Panc1 (cell line): ENCODE measurements at regions not wholly inside any gene's neighbourhood (a gene's known extent, or its start where the extent isn't known, plus 50 kb on each side); places are given as distances from the start of the nearest gene placed in this dataset.

Experiments used
- POLR2AphosphoS5 ChIP-seq: IDR thresholded peaks from 2 replicates; pipeline ENCODE4 v1.6.1; 2012; ENCODE audit warnings: mild to moderate bottlenecking, low read depth, low read length, moderate library complexity
- SIN3A ChIP-seq: IDR thresholded peaks from 2 replicates; pipeline ENCODE4 v1.6.1; 2012; ENCODE audit warnings: low read depth, mild to moderate bottlenecking, low read length, moderate library complexity, borderline replicate concordance; ENCODE audit not compliant: insufficient read depth
- TF ChIP-seq, protein P1 (sequence below): fragments of 450-650 bp; IDR thresholded peaks from 2 replicates; pipeline ENCODE4 v1.5.1; 2017; ENCODE audit warnings: mild to moderate bottlenecking
- TF ChIP-seq, protein P2 (sequence below), 2 experiments: IDR thresholded peaks; 2 replicates each; pipeline ENCODE4 v1.6.1; 2011 to 2012; ENCODE audit warnings: low read depth in 2 of 2, control low read depth in 1 of 2, low read length in 1 of 2, mild to moderate bottlenecking in 1 of 2, moderate library complexity in 1 of 2; ENCODE audit not compliant: insufficient read depth in 1 of 2

DNA sequence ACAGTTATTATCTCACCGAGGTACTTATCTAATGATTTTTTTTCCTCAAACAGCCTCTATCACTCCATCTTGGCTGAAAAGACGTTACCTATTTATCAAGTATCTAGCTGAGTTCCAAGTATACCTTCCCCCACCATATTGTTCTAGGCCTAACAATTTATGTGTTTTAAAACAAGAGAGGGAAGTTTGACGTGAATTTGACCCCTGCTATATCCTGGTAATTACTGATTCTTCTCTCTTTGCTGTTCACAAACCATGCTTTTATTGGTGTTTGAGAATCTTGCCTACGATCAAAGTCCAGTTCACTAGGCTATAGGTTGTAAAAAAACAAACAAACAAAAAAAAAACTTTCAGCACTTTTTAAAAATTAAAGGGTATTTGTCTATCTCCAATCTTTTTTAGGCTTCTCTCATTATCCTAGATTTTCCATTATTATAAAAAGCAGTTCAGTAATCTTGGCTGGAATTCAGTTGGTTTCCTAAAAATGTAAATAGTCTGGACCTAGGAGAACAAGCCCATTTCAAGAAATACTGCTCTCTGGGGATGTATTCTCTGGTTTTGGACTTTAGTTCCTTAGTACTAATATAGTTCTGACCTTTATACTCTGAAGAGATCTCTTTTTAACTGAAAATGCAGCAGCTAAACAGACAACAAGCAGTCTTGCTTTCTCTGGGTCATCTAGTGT, 505.4 kb downstream of the CPS1 start:
- TF ChIP-seq, protein P1, sequence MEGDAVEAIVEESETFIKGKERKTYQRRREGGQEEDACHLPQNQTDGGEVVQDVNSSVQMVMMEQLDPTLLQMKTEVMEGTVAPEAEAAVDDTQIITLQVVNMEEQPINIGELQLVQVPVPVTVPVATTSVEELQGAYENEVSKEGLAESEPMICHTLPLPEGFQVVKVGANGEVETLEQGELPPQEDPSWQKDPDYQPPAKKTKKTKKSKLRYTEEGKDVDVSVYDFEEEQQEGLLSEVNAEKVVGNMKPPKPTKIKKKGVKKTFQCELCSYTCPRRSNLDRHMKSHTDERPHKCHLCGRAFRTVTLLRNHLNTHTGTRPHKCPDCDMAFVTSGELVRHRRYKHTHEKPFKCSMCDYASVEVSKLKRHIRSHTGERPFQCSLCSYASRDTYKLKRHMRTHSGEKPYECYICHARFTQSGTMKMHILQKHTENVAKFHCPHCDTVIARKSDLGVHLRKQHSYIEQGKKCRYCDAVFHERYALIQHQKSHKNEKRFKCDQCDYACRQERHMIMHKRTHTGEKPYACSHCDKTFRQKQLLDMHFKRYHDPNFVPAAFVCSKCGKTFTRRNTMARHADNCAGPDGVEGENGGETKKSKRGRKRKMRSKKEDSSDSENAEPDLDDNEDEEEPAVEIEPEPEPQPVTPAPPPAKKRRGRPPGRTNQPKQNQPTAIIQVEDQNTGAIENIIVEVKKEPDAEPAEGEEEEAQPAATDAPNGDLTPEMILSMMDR: no peak
- TF ChIP-seq POLR2AphosphoS5: no peak
- TF ChIP-seq, protein P2, sequence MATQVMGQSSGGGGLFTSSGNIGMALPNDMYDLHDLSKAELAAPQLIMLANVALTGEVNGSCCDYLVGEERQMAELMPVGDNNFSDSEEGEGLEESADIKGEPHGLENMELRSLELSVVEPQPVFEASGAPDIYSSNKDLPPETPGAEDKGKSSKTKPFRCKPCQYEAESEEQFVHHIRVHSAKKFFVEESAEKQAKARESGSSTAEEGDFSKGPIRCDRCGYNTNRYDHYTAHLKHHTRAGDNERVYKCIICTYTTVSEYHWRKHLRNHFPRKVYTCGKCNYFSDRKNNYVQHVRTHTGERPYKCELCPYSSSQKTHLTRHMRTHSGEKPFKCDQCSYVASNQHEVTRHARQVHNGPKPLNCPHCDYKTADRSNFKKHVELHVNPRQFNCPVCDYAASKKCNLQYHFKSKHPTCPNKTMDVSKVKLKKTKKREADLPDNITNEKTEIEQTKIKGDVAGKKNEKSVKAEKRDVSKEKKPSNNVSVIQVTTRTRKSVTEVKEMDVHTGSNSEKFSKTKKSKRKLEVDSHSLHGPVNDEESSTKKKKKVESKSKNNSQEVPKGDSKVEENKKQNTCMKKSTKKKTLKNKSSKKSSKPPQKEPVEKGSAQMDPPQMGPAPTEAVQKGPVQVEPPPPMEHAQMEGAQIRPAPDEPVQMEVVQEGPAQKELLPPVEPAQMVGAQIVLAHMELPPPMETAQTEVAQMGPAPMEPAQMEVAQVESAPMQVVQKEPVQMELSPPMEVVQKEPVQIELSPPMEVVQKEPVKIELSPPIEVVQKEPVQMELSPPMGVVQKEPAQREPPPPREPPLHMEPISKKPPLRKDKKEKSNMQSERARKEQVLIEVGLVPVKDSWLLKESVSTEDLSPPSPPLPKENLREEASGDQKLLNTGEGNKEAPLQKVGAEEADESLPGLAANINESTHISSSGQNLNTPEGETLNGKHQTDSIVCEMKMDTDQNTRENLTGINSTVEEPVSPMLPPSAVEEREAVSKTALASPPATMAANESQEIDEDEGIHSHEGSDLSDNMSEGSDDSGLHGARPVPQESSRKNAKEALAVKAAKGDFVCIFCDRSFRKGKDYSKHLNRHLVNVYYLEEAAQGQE (IDR thresholded peaks at IDR 0.05; ENCODE audit: insufficient read depth in 1 of 2, low read depth in 2 of 2, low read length in 1 of 2): no peak
- no peak for TF ChIP-seq SIN3A
